Karpas-422 (cell line): ENCODE measurements at regions not wholly inside any gene's neighbourhood (a gene's known extent, or its start where the extent isn't known, plus 50 kb on each side); places are given as distances from the start of the nearest gene placed in this dataset.

Experiments
- DNase-seq: peaks from one replicate; pipeline ENCODE4 v3.0.0-alpha.2; 2015
- H2AFZ ChIP-seq: fragments of 200-600 bp; sonication (generic); 2 replicates; pipeline ENCODE4 v1.6.1; 2014; ENCODE audit warnings: antibody characterized with exemption, low read length, mixed read lengths
- H3K27ac ChIP-seq: fragments of 200-600 bp; sonication (generic); 2 replicates; pipeline ENCODE4 v1.5.1; 2014; ENCODE audit warnings: mild to moderate bottlenecking, low read length, moderate library complexity
- H3K27me3 ChIP-seq: fragments of 200-600 bp; sonication (generic); 2 replicates; pipeline ENCODE4 v1.6.1; 2014; ENCODE audit warnings: low read length, mixed read lengths
- H3K36me3 ChIP-seq: fragments of 200-600 bp; sonication (generic); 2 replicates; pipeline ENCODE4 v1.6.1; 2014; ENCODE audit warnings: low read length, mixed read lengths; ENCODE audit not compliant: insufficient read depth
- H3K4me1 ChIP-seq: fragments of 200-600 bp; sonication (generic); 2 replicates; pipeline ENCODE4 v1.6.1; 2014; ENCODE audit warnings: mild to moderate bottlenecking, low read length, mixed read lengths
- H3K4me2 ChIP-seq: fragments of 200-600 bp; sonication (generic); 2 replicates; pipeline ENCODE4 v1.6.1; 2014; ENCODE audit warnings: low read length, low read depth, mild to moderate bottlenecking; ENCODE audit not compliant: poor library complexity, severe bottlenecking
- H3K4me3 ChIP-seq: fragments of 200-600 bp; sonication (generic); 2 replicates; pipeline ENCODE4 v1.5.1; 2014; ENCODE audit warnings: mild to moderate bottlenecking, antibody characterized with exemption, low read length, mixed read lengths
- H3K79me2 ChIP-seq: fragments of 200-600 bp; sonication (generic); 2 replicates; pipeline ENCODE4 v1.6.1; 2014; ENCODE audit warnings: mild to moderate bottlenecking, low read length, mixed read lengths
- H3K9ac ChIP-seq: fragments of 200-600 bp; sonication (generic); 2 replicates; pipeline ENCODE4 v1.6.0; 2014; ENCODE audit warnings: low read length
- H3K9me2 ChIP-seq: fragments of 200-600 bp; sonication (generic), shearing (Covaris generic); replicated peaks from 2 replicates; pipeline ENCODE4 v1.6.0; 2014; ENCODE audit warnings: mild to moderate bottlenecking, low read length, moderate library complexity; ENCODE audit not compliant: insufficient read depth
- H3K9me3 ChIP-seq: fragments of 300-700, 200-600 bp; sonication (generic); 2 replicates; pipeline ENCODE4 v1.6.1; 2014; ENCODE audit warnings: low read length, mixed read lengths
- H4K20me1 ChIP-seq: fragments of 200-600 bp; sonication (generic); 2 replicates; pipeline ENCODE4 v1.6.1; 2014; ENCODE audit warnings: mild to moderate bottlenecking, antibody characterized with exemption, low read length, low read depth; ENCODE audit not compliant: insufficient read depth

DNA sequence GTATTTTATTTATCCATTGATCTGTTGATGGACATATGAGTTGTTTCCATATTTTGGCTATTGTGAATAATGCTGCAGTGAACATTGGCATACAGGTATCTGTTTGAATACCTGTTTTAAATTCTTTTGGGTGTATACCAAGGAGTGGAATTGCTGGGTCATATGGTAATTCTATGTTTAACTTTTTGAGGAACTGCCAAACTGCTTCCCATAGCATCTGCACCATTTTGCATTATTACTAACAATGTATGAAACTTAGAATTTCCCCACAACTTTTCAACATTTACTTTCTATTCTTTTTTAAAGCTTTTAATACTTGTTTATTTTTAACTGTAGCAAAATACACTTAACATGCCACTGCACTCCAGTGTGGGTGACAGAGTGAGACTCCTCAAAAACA lies 57.0 kb upstream of the MSN start:
- H3K9me2 ChIP-seq = no peaks in the 10 kb centered on the region
- no peaks in the 10 kb centered on the region for H3K36me3 ChIP-seq
- H3K4me2 ChIP-seq = no peak overlapping the region
- no peak overlapping the region for H3K9ac ChIP-seq
- H2AFZ ChIP-seq = no peak overlapping the region
- no peaks in the 10 kb centered on the region for H3K79me2 ChIP-seq
- no peaks in the 10 kb centered on the region for H3K4me1 ChIP-seq
- no peaks in the 10 kb centered on the region for H3K9me3 ChIP-seq
- no peak overlapping the region for H3K4me3 ChIP-seq
- no peak overlapping the region for H3K27ac ChIP-seq
- H4K20me1 ChIP-seq = no peaks in the 10 kb centered on the region
- H3K27me3 ChIP-seq = no peaks in the 10 kb centered on the region
- DNase-seq = no peak

DNA sequence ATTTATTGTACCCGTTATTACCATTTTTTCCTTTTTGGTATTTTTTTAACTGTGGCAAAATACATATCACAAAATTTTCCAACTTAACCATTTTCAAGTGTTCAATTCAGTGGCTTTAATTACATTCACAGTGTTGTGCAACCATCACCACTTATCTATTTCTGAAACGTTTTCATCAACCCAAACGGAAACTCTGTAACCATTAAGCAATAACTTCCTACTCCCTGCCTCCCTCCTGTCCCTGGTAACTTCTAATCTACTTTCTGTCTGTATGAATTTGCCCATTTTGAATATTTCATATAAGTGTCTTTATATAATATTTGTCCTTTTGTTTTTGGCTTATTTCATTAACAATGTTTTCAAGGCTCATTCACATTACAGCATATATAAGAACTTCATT lies 57.4 kb upstream of the MSN start:
- H3K4me1 ChIP-seq = no peaks in the 10 kb centered on the region
- H2AFZ ChIP-seq = no peak overlapping the region
- no peak overlapping the region for H3K9ac ChIP-seq
- no peak overlapping the region for H3K27ac ChIP-seq
- no peaks in the 10 kb centered on the region for H4K20me1 ChIP-seq
- DNase-seq = no peak
- H3K36me3 ChIP-seq = no peaks in the 10 kb centered on the region
- H3K9me2 ChIP-seq = no peaks in the 10 kb centered on the region
- H3K4me2 ChIP-seq = no peak overlapping the region
- H3K4me3 ChIP-seq = no peak overlapping the region
- no peaks in the 10 kb centered on the region for H3K27me3 ChIP-seq
- no peaks in the 10 kb centered on the region for H3K9me3 ChIP-seq
- H3K79me2 ChIP-seq = no peaks in the 10 kb centered on the region

DNA sequence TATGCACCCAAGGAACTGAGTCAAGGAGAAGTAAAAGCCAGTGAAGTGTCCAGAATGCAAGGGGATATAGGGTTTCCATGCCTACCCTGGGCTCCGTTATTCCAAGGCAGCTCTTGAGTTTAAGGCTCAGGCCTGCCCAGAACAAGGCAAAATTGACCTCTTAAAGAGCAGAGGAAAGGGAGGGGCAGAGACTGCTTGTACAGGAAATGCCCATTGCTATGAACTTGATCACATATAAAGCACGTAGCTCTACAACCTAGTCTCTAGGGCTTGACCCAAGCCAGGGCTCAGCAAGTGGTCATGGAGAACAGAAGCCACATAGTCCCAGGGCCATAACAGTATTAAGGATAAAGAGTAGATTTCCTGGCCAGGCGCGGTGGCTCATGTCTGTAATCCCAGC lies 58.2 kb upstream of the MSN start:
- Histone ChIP-seq H3K4me2 (no peak overlapping the region), H3K9me2 (no peaks in the 10 kb centered on the region), H3K27me3 (no peaks in the 10 kb centered on the region), H3K79me2 (no peaks in the 10 kb centered on the region), H3K27ac (no peak overlapping the region), H3K9ac (no peak overlapping the region), H4K20me1 (no peaks in the 10 kb centered on the region), H3K4me3 (no peak overlapping the region), H3K9me3 (no peaks in the 10 kb centered on the region), H3K4me1 (no peaks in the 10 kb centered on the region), H3K36me3 (no peaks in the 10 kb centered on the region), H2AFZ (no peak overlapping the region)
- no peak for DNase-seq

DNA sequence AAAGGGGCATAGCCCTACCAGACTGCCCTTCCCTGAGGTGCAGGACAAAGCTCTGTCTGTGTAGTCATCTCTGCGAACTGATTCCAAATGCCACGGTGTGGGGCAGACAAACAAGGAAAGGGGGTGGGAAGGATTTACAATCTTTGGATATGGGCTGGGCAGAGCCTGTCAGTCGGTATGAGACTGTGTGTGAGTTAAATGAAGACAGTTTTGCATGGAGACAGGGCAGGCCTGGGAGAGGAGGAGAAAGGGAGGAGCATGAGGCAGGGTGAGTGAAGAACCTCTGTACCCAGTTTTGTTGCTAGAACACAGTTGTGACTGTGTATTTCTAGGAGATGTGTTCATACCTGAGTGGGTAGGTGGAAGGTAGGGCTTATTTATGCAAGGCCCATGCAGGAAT lies 59.4 kb upstream of the MSN start:
- Histone ChIP-seq H3K9me2 (no peaks in the 10 kb centered on the region), H3K4me3 (no peak overlapping the region), H2AFZ (no peak overlapping the region), H3K9me3 (no peaks in the 10 kb centered on the region), H3K9ac (no peak overlapping the region), H3K27ac (no peak overlapping the region), H3K79me2 (no peaks in the 10 kb centered on the region), H3K4me1 (no peaks in the 10 kb centered on the region), H4K20me1 (no peaks in the 10 kb centered on the region), H3K27me3 (no peaks in the 10 kb centered on the region), H3K36me3 (no peaks in the 10 kb centered on the region), H3K4me2 (no peak overlapping the region)
- DNase-seq = no peak

DNA sequence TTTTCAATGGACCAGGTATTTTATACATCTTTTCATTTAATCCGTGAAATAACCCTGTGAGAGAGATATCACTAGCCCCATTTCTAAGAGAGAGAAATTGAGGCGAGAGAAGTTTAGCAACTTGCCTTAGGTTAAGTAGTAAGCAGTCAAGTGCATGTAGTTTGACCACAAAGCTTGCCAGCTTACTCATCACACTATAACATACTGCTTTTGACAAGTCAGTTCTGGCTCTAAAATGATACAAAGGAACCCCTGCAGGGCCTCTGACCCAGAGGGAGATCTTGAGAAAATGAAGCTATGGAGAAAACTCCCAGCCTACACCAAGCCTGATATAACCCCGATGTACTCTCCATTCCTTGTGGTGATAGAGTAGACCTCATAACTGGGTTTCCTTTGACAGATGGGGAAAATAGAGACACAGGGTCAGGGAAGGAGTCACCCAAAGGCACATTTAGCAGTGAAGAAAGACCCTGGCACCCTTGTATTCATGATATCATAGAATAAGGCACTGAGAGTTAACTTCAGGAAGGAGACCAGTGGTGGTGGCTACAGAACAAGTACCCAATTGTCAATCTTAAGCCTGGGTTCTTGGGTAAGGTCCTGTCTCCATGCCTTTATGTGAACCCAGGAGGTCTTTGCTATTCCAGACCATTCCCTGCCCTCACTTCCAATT lies 60.2 kb upstream of the MSN start:
- H4K20me1 ChIP-seq = no peaks in the 10 kb centered on the region
- H3K9me3 ChIP-seq = no peaks in the 10 kb centered on the region
- no peak overlapping the region for H3K27ac ChIP-seq
- no peak for DNase-seq
- H3K4me3 ChIP-seq = no peak overlapping the region
- H3K79me2 ChIP-seq = no peaks in the 10 kb centered on the region
- no peaks in the 10 kb centered on the region for H3K9me2 ChIP-seq
- H3K4me2 ChIP-seq = no peak overlapping the region
- H3K9ac ChIP-seq = no peak overlapping the region
- H3K4me1 ChIP-seq = no peaks in the 10 kb centered on the region
- H2AFZ ChIP-seq = no peak overlapping the region
- H3K36me3 ChIP-seq = no peaks in the 10 kb centered on the region
- no peaks in the 10 kb centered on the region for H3K27me3 ChIP-seq

DNA sequence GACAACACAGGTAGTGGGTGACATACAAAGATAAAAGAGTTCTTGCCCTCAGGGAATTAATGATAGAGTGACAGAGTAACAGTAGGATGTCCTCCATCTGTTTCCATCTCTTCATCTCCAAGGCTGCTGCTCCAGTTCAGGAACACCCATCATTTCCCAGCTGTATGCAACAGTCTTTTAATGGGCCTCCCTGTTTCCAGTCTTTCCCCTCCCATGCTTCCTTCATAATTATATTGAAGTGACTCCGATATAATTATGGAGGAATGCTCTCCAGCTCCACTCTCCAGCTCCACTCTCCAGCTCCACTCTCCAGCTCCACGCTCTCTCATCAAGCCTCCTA lies 65.3 kb upstream of the MSN start:
- Histone ChIP-seq H3K36me3 (no peaks in the 10 kb centered on the region), H3K4me3 (no peak overlapping the region), H4K20me1 (no peaks in the 10 kb centered on the region), H3K9ac (no peak overlapping the region), H3K79me2 (no peaks in the 10 kb centered on the region), H3K4me1 (no peaks in the 10 kb centered on the region), H3K27ac (no peak overlapping the region), H3K27me3 (no peaks in the 10 kb centered on the region), H2AFZ (no peak overlapping the region), H3K9me3 (no peaks in the 10 kb centered on the region), H3K9me2 (no peaks in the 10 kb centered on the region), H3K4me2 (no peak overlapping the region)
- DNase-seq = no peak

DNA sequence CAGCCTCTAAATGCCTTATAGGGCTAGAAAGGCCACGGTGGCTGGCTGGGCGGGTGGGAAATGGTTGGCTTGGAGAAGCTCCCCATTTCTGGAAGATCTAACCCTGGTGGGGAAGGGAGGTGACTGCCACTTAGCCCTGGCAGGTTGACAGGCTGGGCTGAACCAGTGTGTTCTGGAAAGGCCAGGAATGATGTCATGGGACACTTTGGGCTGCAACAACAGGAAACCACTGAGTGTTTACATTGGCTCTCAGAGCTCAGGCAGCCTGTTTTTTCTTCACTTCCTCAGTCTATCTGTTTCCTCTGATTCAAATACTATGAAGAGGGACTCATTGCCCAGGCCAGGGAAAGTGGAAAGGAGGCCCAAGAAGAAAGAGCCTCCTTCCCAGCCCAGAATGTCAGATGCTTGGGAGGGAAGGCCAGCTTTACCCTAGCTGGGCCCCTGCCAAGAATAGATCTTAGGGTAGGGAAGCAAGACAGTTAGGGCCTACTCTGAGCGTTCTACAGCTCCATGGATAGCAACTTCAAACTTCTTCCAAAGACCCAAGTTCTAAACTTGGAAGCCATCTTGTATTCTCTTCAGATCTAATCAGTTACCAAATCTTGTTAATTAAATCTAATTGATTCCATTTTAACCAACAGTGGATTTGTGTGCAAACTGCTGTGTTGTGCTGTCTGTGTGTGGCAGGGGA lies 65.8 kb upstream of the MSN start:
- Histone ChIP-seq H3K27ac (no peak overlapping the region), H2AFZ (no peak overlapping the region), H3K4me2 (no peak overlapping the region), H3K4me3 (no peak overlapping the region), H3K27me3 (no peaks in the 10 kb centered on the region), H3K9me2 (no peaks in the 10 kb centered on the region), H3K4me1 (no peaks in the 10 kb centered on the region), H3K36me3 (no peaks in the 10 kb centered on the region), H3K9ac (no peak overlapping the region), H3K79me2 (no peaks in the 10 kb centered on the region), H3K9me3 (no peaks in the 10 kb centered on the region), H4K20me1 (no peaks in the 10 kb centered on the region)
- DNase-seq = no peak

DNA sequence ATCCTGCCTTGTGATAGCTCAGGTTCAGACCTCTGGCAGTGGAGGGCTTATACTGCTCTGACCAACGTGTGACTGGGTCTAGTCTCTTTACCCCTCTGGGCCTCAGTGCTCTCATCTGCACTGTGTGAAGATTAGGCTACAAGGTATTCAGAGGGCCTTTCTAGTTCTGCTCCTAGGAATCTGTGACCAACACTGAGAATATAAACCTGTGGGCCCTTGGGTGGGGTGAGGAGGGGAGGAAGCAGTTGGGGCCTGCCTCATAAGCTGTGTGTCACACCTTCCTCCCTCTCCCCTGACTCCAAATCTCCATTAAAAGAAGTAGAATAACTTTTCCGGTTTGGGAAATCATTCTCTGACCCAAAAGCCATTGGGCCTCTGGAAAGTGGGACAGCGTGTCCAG lies 66.3 kb upstream of the MSN start:
- Histone ChIP-seq H4K20me1 (no peaks in the 10 kb centered on the region), H2AFZ (no peak overlapping the region), H3K4me1 (peaks cover 2% of the 10 kb centered on the region; the same call in 1 of the 2 replicates), H3K9me3 (no peaks in the 10 kb centered on the region), H3K4me3 (no peak overlapping the region), H3K27ac (no peak overlapping the region), H3K27me3 (no peaks in the 10 kb centered on the region), H3K79me2 (no peaks in the 10 kb centered on the region), H3K9me2 (no peaks in the 10 kb centered on the region), H3K4me2 (no peak overlapping the region), H3K36me3 (no peaks in the 10 kb centered on the region), H3K9ac (no peak overlapping the region)
- no peak for DNase-seq
